Fibroblast of pulmonary artery (primary cell): ENCODE measurements at regions not wholly inside any gene's neighbourhood (a gene's known extent, or its start where the extent isn't known, plus 50 kb on each side); places are given as distances from the start of the nearest gene placed in this dataset.

Experiments used
- DNase-seq: peaks from one replicate; pipeline ENCODE4 v3.0.0-alpha.2; 2010; ENCODE audit warnings: low read depth
- H3K4me3 ChIP-seq: replicated peaks from 2 replicates; pipeline ENCODE4 v1.5.1; 2011; ENCODE audit warnings: low read depth, mild to moderate bottlenecking, control low read depth, low read length, moderate library complexity
- TF ChIP-seq, protein P1 (sequence below): IDR thresholded peaks from 2 replicates; pipeline ENCODE4 v1.5.1; 2011; ENCODE audit warnings: mild to moderate bottlenecking, control low read depth, low read length, inconsistent platforms; ENCODE audit errors: missing control alignments

DNA sequence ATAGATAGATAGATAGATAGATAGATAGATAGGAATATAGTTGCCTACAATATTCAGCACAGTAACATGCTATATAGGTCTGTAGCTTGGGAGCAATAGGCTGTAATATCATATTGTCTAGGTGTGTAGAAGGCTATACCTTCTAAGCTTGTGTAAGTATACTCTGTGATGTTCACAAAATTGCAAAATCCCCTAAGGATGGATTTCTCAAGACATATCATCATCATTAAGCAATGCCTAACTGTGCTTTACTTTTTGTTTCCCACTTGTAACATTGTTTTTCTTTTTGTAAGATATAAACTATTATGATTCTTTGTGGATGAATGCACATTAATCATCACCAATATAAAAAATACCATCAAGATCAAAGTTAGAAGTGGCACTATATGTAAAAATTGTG is 1905.6 kb downstream of the NCAM2 start:
- no peak for DNase-seq
- no peak overlapping the region for H3K4me3 ChIP-seq
- TF ChIP-seq, protein P1, sequence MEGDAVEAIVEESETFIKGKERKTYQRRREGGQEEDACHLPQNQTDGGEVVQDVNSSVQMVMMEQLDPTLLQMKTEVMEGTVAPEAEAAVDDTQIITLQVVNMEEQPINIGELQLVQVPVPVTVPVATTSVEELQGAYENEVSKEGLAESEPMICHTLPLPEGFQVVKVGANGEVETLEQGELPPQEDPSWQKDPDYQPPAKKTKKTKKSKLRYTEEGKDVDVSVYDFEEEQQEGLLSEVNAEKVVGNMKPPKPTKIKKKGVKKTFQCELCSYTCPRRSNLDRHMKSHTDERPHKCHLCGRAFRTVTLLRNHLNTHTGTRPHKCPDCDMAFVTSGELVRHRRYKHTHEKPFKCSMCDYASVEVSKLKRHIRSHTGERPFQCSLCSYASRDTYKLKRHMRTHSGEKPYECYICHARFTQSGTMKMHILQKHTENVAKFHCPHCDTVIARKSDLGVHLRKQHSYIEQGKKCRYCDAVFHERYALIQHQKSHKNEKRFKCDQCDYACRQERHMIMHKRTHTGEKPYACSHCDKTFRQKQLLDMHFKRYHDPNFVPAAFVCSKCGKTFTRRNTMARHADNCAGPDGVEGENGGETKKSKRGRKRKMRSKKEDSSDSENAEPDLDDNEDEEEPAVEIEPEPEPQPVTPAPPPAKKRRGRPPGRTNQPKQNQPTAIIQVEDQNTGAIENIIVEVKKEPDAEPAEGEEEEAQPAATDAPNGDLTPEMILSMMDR: no peak

DNA sequence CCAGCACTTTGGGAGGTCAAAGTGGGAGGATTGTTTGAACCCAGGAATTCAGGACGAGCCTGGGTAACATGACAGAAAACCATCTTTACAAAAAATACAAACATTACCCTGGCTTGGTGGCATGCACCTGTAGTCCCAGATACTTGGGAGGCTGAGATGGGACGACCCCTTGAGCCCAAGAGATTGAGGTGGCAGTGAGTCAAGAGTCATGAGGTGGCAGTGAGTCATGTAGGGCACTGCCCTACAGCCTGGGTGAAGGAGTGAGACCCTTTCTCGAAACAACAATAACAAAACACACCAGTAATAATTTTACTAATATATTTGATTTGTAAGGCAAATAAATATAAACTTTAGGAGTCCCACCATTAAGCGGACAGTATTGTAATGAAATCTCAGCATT is 1906.2 kb downstream of the NCAM2 start:
- no peak overlapping the region for H3K4me3 ChIP-seq
- DNase-seq: no peak
- TF ChIP-seq, protein P1: no peak

DNA sequence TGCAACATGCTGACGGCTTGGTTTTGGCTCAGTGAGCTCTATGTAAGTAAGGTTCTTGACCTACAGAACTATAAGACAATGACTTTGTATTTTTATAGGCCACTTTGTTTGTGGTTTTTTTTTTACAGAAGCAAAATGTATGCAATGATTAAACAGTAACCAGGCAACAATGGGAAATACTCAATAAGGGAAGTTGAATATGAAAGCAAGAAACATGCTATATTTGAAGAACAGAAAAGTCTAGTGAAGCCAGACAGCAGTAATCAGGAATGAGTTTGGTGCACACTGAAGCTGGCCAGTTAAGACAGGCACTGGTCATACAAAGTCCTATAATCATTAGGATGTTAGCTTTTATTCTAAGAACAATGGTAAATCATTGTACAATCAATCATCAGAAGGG is 1926.8 kb downstream of the NCAM2 start:
- DNase-seq: no peak
- TF ChIP-seq, protein P1: no peak
- H3K4me3 ChIP-seq: no peak overlapping the region

DNA sequence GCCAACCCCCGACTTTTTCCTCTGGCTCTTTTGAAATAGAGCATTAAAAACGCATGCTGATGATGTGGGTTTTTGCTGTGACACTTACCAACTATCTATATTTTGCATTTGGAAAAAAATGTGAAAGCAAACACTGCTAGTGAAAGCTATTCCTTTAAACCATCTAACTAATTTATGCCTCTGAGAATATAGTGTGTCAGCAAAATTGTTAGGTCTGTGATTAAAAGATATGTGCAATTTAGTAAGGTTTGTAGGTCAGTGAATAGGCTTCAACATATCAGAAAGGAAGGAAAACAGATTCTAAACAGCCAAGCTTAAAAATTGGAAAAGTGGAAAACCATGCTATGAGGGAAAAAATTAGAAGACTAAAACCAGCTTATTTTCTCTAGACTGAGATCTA is 1929.3 kb downstream of the NCAM2 start:
- no peak overlapping the region for H3K4me3 ChIP-seq
- TF ChIP-seq, protein P1: no peak
- DNase-seq: no peak

DNA sequence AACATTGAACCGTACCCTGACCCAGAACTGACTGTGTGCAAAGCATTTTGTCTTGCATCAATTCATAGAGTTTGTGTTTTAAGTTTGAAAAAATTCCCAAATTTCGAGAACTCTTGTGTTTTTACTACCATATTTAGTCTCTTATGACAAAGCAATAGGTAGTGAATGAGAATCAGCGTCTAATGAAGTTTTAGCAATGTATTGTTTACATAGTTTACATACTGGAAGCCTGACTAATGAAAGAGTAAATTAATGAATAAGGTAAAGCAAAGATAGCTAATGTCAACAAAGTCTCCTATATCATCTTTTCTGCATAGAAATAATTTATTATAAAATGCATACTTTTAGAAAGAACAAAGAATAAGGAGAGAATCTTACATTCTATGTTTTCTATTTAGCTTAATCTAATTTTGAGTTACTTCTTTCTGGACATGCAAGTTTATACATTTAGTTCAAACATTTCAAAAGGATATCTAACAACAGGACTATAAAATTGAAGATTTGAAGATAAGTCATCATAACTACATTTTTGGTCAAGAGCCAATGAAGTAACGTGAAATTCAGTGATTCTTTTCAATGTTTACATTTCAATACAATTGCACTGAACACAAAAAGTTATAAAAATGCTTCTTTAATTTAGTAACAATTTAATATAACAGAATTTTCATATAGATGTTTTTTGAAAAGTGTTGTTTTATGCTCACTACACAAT is 1943.7 kb downstream of the NCAM2 start:
- TF ChIP-seq, protein P1: no peak
- no peak overlapping the region for H3K4me3 ChIP-seq
- DNase-seq: no peak

DNA sequence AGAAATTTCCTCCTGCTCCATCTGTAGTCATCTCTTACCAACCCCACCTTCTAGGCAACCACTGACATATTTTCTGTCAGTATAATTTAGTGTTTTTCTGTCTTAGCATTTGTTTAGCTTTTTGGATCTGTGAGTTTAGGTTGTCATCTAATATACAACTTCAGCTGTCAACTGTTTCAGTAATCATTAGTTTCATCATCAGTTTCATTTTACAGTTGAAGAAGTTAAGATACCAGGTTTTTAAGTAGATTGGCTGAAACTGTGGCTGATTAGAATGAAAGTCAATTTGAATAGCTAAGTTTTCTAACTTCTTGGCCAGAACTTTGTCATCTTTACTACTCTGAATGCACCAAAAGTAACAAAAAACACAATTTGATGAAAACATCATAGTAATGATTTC is 1957.3 kb downstream of the NCAM2 start:
- DNase-seq: no peak
- TF ChIP-seq, protein P1: no peak
- no peak overlapping the region for H3K4me3 ChIP-seq

DNA sequence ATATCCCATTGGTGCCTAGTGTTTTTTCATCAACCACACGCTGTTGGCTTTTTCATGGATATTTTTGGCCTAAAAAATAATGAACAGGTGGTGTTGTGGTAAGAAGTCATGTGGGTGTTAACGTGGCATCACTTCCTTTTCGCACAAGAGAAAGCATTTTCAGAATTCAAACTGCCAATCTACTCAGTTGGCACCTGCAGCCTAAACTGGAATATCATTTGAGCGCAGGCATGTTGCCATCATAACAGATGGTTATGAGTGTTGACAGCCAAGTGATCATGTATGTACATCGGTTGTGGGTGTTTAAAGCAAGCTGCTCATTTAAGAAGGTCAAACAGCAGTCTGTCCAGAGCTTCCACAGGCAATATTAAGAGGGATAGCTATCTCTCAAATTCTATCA is 1963.0 kb downstream of the NCAM2 start:
- TF ChIP-seq, protein P1: no peak
- no peak for DNase-seq
- no peak overlapping the region for H3K4me3 ChIP-seq
